ENCODE measurements at regions not wholly inside any gene's neighbourhood (a gene's known extent, or its start where the extent isn't known, plus 50 kb on each side); places are given as distances from the start of the nearest gene placed in this dataset.

DNA sequence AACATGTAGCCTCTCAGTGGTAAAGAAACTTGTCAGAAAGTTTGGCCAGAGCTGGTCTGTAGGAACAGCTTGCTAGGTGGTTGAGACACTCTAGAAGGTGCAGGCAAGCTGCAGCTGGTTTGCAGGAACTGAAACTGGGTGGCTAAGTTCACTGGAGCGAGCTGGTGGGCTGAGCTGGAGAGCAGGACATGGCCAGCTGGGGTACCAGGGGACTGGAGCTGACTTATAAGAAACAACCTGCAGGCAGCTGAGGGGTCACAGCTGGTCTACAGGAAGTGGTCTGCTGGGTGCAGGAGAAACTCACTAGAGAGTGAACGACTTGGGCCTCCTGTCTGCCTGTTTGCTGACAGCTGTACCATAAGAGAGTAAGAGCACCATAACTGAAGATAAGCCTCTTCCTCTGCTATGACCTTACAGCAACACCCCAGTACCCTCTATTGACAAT lies 157.1 kb upstream of the LNX1 start:
- intact Hi-C loops (cut with DNase I), result no loop called here
- TF ChIP-seq POLR2AphosphoS5 (IDR thresholded peaks at IDR 0.05) (no peak), POLR2A (IDR thresholded peaks at IDR 0.05) (no peak), EP300 (IDR thresholded peaks at IDR 0.05) (no peak)
- TF ChIP-seq, protein P1, sequence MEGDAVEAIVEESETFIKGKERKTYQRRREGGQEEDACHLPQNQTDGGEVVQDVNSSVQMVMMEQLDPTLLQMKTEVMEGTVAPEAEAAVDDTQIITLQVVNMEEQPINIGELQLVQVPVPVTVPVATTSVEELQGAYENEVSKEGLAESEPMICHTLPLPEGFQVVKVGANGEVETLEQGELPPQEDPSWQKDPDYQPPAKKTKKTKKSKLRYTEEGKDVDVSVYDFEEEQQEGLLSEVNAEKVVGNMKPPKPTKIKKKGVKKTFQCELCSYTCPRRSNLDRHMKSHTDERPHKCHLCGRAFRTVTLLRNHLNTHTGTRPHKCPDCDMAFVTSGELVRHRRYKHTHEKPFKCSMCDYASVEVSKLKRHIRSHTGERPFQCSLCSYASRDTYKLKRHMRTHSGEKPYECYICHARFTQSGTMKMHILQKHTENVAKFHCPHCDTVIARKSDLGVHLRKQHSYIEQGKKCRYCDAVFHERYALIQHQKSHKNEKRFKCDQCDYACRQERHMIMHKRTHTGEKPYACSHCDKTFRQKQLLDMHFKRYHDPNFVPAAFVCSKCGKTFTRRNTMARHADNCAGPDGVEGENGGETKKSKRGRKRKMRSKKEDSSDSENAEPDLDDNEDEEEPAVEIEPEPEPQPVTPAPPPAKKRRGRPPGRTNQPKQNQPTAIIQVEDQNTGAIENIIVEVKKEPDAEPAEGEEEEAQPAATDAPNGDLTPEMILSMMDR (IDR thresholded peaks at IDR 0.05), result no peak
- no peak overlapping the region for H3K27ac ChIP-seq
- no peaks in the 10 kb centered on the region for H3K27me3 ChIP-seq
- DNase-seq, result no peak
- no peaks in the 10 kb centered on the region for H3K36me3 ChIP-seq
- 44 to 77% methylated on average over 2 of the region's 2 CpGs for WGBS, 2 donors
- H3K4me3 ChIP-seq, result no peak overlapping the region
- no peaks in the 10 kb centered on the region for H3K9me3 ChIP-seq
- no peaks in the 10 kb centered on the region for H3K4me1 ChIP-seq

DNA sequence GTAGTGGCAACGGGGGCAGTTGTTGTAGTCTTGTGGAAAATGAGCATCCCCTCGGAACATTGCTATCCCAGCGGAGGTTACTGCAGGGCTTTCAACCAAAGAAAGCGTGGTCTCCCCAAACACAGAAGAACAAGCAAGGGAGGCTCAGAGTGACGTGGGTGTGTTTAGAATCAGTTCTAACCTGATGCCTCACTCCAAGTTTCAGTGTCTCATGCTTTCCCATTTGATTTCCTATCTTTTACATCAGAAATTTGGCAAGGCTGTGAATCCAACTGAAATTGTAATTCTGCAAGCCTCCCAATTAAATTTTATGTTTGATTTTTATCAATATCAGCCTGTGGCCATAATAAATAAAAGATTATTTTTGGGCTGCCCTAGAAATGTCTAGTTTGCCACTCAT lies 156.1 kb upstream of the LNX1 start:
- H3K27ac ChIP-seq, result no peak overlapping the region
- TF ChIP-seq, protein P1 (IDR thresholded peaks at IDR 0.05), result no peak
- TF ChIP-seq EP300 (IDR thresholded peaks at IDR 0.05), result no peak
- no peak for TF ChIP-seq POLR2A (IDR thresholded peaks at IDR 0.05)
- TF ChIP-seq POLR2AphosphoS5 (IDR thresholded peaks at IDR 0.05), result no peak
- 90 to 91% methylated on average over 5 of the region's 5 CpGs for WGBS, 2 donors
- DNase-seq, result no peak
- no peaks in the 10 kb centered on the region for H3K4me1 ChIP-seq
- H3K27me3 ChIP-seq, result no peaks in the 10 kb centered on the region
- H3K36me3 ChIP-seq, result no peaks in the 10 kb centered on the region
- H3K9me3 ChIP-seq, result no peaks in the 10 kb centered on the region
- intact Hi-C loops (cut with DNase I), result no loop called here
- no peak overlapping the region for H3K4me3 ChIP-seq

DNA sequence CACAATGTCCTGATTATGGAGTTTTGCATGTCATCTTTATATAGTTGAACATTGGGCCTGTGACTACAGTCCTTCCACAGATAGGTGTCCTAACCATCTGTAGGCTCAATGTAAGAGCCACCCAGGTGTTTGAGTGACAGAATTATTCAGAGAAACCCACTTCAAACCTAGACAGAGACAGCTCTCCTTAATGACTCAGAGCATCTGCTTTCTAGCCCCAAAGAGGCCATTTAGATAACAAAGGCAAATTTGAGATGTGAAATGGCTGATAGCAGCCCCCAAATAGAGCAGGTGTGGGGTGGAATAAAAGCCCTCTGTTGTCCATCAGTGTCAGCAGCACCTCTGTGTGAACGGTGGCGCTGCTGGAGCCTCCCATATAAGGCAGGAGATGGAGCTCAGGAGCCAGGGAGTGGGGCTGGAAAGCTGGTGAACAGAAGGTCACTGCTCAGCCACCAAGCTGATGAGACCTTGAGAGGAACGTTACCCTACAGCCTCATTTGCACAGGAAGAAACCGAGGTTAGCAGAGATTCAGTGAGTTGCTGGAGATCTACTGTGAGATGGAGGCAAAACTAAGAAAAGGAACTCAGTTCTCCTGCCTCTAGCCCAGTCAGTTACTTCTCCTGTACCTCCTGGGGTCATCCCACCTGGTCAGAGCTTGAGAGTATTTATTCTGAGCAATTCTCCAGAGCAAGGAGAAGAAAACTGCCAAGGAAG lies 153.3 kb upstream of the LNX1 start:
- Histone ChIP-seq H3K4me1 (no peaks in the 10 kb centered on the region), H3K36me3 (no peaks in the 10 kb centered on the region), H3K27ac (no peak overlapping the region), H3K27me3 (no peaks in the 10 kb centered on the region), H3K4me3 (no peak overlapping the region), H3K9me3 (no peaks in the 10 kb centered on the region)
- intact Hi-C loops (cut with DNase I), result no loop called here
- 56 to 62% methylated on average over 4 of the region's 4 CpGs for WGBS, 2 donors
- TF ChIP-seq, protein P1 (IDR thresholded peaks at IDR 0.05), result no peak
- TF ChIP-seq EP300 (IDR thresholded peaks at IDR 0.05), result no peak
- no peak for TF ChIP-seq POLR2A (IDR thresholded peaks at IDR 0.05)
- DNase-seq, result no peak

DNA sequence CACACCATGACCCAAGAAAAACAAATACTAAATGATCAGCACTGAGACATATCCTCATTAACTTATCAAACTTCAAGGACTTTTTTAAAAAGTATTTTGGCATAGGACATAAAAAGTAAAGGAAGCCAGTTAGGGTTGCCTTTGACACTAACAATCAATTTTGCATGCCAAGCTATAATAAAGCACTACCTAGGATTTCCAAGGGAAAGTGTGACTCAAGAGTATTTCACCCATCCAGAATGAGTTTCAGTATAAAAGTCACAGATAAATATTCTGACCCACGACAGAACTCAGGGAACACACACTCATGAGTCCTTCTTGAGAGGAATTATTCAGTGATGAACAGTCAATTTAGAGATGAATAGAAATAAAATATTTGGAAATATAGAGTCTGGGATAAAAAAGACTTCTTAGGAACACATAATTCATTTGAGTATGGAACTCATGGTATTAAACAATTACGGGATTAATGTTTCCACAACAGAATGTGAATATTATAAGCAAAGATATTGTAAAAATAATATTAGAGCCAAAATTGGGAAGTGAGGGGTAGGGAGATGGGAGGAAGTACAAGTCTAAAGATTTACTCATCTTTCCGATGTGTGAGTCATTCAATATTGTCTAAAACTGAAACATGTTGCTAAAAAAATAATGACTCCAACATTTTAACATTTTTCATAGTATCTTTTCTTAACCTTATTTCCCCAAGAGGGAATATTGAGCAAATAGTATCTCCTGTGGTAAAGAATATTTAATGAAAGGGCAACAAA lies 143.5 kb upstream of the LNX1 start:
- Histone ChIP-seq H3K27me3 (no peaks in the 10 kb centered on the region), H3K9me3 (no peaks in the 10 kb centered on the region), H3K4me1 (peaks cover 0 to 8% (median 0%) of the 10 kb centered on the region in 4 donors), H3K4me3 (no peak overlapping the region), H3K36me3 (no peaks in the 10 kb centered on the region), H3K27ac (peak overlapping the region in 2 of 4 donors; percentile 22 to 26)
- no peak for DNase-seq
- intact Hi-C loops (cut with DNase I), result no loop called here
- 68 to 69% methylated on average over 3 of the region's 3 CpGs for WGBS, 2 donors
- TF ChIP-seq POLR2AphosphoS5 (IDR thresholded peaks at IDR 0.05) (peak in 2 of 4 donors; percentile 29 to 41), POLR2A (IDR thresholded peaks at IDR 0.05) (no peak)

DNA sequence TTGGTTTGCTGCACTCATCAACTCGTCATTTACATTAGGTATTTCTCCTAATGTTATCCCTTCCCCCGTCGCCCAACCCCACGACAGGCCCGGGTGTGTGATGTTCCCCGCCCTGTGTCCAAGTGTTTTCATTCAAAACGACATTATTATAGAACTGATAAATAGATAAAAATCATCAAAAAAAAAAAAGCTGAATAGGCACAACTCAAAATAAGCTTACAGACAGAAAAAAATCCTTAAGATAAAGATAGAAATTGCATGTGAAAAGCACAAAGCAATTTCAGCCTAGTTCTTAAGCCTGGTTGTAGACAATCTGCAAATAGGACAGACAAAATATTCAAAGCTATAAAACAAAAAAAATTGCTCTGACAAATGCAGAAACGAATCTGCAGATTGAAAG lies 142.9 kb upstream of the LNX1 start:
- intact Hi-C loops (cut with DNase I), result no loop called here
- Histone ChIP-seq H3K27me3 (no peaks in the 10 kb centered on the region), H3K9me3 (no peaks in the 10 kb centered on the region), H3K27ac (peak overlapping the region in 1 of 4 donors; percentile 26), H3K4me3 (no peak overlapping the region), H3K36me3 (no peaks in the 10 kb centered on the region), H3K4me1 (peaks cover 0 to 8% (median 0%) of the 10 kb centered on the region in 4 donors)
- DNase-seq, result no peak
- TF ChIP-seq EP300 (IDR thresholded peaks at IDR 0.05), result no peak
- no peak for TF ChIP-seq POLR2AphosphoS5 (IDR thresholded peaks at IDR 0.05)
- no peak for TF ChIP-seq POLR2A (IDR thresholded peaks at IDR 0.05)
- TF ChIP-seq, protein P1 (IDR thresholded peaks at IDR 0.05), result no peak
- WGBS, 2 donors, result 63 to 79% methylated on average over 8 of the region's 8 CpGs
